ENCODE measurements at regions not wholly inside any gene's neighbourhood (a gene's known extent, or its start where the extent isn't known, plus 50 kb on each side); places are given as distances from the start of the nearest gene placed in this dataset. TPM values are rescaled to one million over a fixed set of nuclear protein-coding genes. Genes with fewer than 3 reads are reported as not detected.

DNA sequence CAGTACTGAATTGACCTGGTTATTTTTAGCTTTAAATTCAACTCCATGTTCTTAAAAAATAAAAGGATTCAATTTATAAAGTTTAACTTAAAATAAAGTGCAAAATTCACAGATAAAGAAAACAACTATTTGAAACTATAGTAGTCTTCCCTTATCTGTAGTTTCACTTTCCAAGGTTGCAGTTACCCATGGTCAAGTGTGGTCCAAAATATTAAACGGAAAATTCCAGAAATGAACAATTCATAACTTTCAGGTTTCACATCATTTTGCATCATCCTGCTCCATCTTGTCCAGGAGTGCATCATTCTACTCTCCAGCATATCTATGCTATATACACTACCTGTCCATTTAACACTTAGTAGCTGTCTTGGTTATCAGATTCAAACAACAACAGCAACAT lies 54.5 kb upstream of the ZNF804A start:
- Histone ChIP-seq H3K27me3 (ENCODE audit: control insufficient read depth, insufficient read depth, low read length) (no peaks in the 10 kb centered on the region), H3K4me3 (ENCODE audit: low read depth, low read length) (no peak overlapping the region), H3K36me3 (ENCODE audit: control insufficient read depth, insufficient read depth, low read length) (no peaks in the 10 kb centered on the region)
- CTCF ChIA-PET, result no interaction called here
- DNase-seq (ENCODE audit: low read depth), result no peak
- TF ChIP-seq, protein P1, sequence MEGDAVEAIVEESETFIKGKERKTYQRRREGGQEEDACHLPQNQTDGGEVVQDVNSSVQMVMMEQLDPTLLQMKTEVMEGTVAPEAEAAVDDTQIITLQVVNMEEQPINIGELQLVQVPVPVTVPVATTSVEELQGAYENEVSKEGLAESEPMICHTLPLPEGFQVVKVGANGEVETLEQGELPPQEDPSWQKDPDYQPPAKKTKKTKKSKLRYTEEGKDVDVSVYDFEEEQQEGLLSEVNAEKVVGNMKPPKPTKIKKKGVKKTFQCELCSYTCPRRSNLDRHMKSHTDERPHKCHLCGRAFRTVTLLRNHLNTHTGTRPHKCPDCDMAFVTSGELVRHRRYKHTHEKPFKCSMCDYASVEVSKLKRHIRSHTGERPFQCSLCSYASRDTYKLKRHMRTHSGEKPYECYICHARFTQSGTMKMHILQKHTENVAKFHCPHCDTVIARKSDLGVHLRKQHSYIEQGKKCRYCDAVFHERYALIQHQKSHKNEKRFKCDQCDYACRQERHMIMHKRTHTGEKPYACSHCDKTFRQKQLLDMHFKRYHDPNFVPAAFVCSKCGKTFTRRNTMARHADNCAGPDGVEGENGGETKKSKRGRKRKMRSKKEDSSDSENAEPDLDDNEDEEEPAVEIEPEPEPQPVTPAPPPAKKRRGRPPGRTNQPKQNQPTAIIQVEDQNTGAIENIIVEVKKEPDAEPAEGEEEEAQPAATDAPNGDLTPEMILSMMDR (IDR thresholded peaks at IDR 0.05; ENCODE audit: insufficient read depth, low read depth, low read length), result no peak
- POLR2A ChIA-PET, result no interaction called here

Small RNA genes lying in the stretch of these regions (small RNA-seq; reads per million reads assigned to genes)
- gene MIR548AE1 (ENCODE audit: insufficient read length, low read depth, low replicate concordance), result not detected

Measured in BJ (cell line).